ENCODE measurements at regions not wholly inside any gene's neighbourhood (a gene's known extent, or its start where the extent isn't known, plus 50 kb on each side); places are given as distances from the start of the nearest gene placed in this dataset.

DNA sequence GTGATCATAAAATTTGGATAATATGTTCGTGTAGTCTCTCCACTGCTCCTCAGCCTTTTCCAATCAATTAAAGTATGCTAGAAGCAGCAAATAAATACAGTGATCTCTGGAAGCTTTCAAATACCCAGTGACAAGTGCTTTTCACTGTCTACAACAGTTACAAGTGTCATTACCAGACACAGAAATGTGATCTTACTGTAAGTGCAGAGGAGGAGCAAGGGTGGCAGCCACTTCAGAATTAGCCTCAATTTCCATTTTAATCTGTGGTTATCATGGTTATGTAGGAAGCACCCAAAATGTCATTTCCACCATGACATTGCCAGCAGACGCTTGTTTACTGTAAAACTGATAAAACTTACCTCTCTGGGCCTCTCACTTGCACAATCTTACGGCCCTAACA lies 133.9 kb upstream of the ADAMTS3 start:
- TF ChIP-seq, protein P1, sequence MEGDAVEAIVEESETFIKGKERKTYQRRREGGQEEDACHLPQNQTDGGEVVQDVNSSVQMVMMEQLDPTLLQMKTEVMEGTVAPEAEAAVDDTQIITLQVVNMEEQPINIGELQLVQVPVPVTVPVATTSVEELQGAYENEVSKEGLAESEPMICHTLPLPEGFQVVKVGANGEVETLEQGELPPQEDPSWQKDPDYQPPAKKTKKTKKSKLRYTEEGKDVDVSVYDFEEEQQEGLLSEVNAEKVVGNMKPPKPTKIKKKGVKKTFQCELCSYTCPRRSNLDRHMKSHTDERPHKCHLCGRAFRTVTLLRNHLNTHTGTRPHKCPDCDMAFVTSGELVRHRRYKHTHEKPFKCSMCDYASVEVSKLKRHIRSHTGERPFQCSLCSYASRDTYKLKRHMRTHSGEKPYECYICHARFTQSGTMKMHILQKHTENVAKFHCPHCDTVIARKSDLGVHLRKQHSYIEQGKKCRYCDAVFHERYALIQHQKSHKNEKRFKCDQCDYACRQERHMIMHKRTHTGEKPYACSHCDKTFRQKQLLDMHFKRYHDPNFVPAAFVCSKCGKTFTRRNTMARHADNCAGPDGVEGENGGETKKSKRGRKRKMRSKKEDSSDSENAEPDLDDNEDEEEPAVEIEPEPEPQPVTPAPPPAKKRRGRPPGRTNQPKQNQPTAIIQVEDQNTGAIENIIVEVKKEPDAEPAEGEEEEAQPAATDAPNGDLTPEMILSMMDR (IDR thresholded peaks at IDR 0.05 in 2 of 3, conservative IDR thresholded peaks at IDR 0.05 in 1 of 3; ENCODE audit: borderline replicate concordance in 1 of 3, insufficient read depth in 1 of 3, low read depth in 2 of 3, low read length in 2 of 3) = no peak
- no peak for TF ChIP-seq SIN3A (IDR thresholded peaks at IDR 0.05; ENCODE audit: low read depth)
- no peak for TF ChIP-seq POLR2A (IDR thresholded peaks at IDR 0.05; ENCODE audit: borderline replicate concordance, extremely low read depth, insufficient read depth, insufficient read length)
- TF ChIP-seq ZNF274 (IDR thresholded peaks at IDR 0.05; ENCODE audit: low read depth, low read length) = no peak
- no peak for TF ChIP-seq EZH2phosphoT487 (IDR thresholded peaks at IDR 0.05; ENCODE audit: borderline replicate concordance)
- TF ChIP-seq RAD21 (IDR thresholded peaks at IDR 0.05; ENCODE audit: low read depth) = no peak

All from HCT116 (cell line).